ENCODE measurements at regions not wholly inside any gene's neighbourhood (a gene's known extent, or its start where the extent isn't known, plus 50 kb on each side); places are given as distances from the start of the nearest gene placed in this dataset.
A peak's percentile ranks its signal among the peaks of the same experiment; 100 is the strongest.

DNA sequence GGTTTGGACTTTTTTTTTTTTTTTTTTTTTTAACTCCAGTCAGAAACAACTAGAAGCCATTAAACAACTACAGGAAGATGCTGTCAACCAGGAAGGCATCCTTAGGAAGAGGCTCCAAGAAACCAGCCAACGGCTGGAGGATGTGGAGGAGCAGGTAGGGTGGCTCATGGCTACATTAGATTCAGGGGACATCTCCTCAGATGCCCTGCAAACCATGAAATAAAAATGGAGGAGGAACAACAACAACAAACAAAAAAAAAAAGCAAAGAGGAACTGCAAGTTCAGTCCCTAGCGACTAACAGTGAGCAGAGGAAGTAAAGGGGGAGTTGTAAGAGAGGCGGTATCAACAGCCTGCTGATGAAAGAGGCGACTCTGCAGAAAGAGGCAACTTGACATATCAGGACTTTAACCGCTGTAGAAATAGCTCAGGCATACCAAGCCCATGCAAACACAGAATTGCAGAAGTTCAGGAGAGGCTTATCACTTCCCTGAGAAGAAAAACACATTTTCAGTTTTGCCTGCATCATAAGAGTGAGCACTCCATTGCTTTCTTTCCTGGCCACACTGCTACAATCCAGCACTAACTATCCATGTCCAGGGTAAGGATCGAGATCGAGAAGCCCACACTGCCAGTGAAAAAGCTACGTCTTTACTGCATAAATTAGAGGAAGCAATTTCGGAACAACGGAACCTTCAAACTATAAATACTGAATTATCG is 103.5 kb upstream of the BCAT1 start:
- no peak overlapping the region for H3K4me3 ChIP-seq (replicated peaks; ENCODE audit: low read depth, low read length)
- peak; percentile 24 for DNase-seq (ENCODE audit: low read depth)
- TF ChIP-seq, protein P1, sequence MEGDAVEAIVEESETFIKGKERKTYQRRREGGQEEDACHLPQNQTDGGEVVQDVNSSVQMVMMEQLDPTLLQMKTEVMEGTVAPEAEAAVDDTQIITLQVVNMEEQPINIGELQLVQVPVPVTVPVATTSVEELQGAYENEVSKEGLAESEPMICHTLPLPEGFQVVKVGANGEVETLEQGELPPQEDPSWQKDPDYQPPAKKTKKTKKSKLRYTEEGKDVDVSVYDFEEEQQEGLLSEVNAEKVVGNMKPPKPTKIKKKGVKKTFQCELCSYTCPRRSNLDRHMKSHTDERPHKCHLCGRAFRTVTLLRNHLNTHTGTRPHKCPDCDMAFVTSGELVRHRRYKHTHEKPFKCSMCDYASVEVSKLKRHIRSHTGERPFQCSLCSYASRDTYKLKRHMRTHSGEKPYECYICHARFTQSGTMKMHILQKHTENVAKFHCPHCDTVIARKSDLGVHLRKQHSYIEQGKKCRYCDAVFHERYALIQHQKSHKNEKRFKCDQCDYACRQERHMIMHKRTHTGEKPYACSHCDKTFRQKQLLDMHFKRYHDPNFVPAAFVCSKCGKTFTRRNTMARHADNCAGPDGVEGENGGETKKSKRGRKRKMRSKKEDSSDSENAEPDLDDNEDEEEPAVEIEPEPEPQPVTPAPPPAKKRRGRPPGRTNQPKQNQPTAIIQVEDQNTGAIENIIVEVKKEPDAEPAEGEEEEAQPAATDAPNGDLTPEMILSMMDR (IDR thresholded peaks at IDR 0.05; ENCODE audit: low read length, missing control alignments): no peak

DNA sequence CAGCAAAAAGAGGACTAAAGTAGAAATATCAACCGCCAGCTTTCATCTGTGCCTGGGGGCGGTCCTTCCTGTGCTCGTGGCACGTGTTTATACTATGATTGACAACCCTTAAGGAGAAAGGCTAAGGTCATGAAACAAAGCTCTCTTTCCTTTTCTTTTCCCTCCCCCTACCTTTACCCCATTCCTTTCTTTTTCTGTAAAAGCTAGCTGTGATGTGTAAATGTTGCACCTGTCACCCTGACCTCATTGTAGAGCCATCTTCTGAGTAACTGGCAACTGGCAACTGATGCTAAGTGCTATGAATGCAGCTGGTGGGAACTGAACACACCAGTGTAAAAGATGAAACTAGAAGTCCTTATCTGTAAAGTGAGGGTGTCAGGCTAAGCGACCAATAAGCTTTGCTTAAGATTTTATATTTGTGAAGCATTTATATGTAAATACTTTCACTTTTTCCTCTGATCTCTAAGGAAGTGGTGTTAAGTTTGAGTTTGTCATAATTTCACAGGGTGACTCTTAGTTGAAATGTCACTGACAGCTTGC is 102.8 kb upstream of the BCAT1 start:
- DNase-seq (ENCODE audit: low read depth): no peak
- H3K4me3 ChIP-seq (replicated peaks; ENCODE audit: low read depth, low read length): no peak overlapping the region
- TF ChIP-seq, protein P1 (IDR thresholded peaks at IDR 0.05; ENCODE audit: low read length, missing control alignments): no peak

DNA sequence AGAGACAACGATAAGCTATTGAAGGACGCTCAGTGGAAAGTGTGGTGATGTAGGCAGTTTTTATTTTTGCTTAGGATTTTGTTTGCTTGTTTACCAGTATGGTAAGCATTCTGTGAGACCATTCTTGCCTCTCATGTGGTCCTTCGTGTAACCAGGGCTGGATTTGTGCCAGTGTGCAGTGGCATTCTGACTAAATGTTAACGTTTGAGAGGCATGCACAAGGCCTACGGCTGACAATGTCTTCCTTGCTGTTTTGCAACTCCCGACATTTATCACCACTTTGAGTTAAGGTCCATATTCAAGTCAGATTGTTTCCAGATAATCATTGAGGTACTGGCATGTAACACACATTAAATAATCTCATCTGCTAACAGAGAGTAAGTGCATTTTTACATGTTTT is 102.3 kb upstream of the BCAT1 start:
- TF ChIP-seq, protein P1 (IDR thresholded peaks at IDR 0.05; ENCODE audit: low read length, missing control alignments): no peak
- DNase-seq (ENCODE audit: low read depth): no peak
- H3K4me3 ChIP-seq (replicated peaks; ENCODE audit: low read depth, low read length): no peak overlapping the region

DNA sequence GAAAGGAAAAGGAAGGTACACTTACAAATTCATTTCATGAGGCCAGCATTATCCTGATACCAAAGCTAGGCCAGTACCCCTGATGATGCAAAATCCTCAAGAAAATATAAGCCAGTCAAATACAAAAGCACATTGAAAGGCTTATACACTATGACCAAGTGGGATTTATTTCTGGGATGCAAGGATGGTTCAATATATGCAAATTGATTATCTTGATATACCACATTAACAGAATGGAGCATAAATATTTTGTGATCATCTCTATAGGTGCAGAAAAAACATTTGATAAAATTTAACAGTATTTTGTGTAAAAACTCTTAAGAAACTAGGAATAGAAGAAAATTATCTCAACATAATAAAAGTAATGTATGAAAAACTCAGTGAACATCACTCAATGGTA is 97.0 kb upstream of the BCAT1 start:
- TF ChIP-seq, protein P1 (IDR thresholded peaks at IDR 0.05; ENCODE audit: low read length, missing control alignments): no peak
- no peak for DNase-seq (ENCODE audit: low read depth)
- no peak overlapping the region for H3K4me3 ChIP-seq (replicated peaks; ENCODE audit: low read depth, low read length)

DNA sequence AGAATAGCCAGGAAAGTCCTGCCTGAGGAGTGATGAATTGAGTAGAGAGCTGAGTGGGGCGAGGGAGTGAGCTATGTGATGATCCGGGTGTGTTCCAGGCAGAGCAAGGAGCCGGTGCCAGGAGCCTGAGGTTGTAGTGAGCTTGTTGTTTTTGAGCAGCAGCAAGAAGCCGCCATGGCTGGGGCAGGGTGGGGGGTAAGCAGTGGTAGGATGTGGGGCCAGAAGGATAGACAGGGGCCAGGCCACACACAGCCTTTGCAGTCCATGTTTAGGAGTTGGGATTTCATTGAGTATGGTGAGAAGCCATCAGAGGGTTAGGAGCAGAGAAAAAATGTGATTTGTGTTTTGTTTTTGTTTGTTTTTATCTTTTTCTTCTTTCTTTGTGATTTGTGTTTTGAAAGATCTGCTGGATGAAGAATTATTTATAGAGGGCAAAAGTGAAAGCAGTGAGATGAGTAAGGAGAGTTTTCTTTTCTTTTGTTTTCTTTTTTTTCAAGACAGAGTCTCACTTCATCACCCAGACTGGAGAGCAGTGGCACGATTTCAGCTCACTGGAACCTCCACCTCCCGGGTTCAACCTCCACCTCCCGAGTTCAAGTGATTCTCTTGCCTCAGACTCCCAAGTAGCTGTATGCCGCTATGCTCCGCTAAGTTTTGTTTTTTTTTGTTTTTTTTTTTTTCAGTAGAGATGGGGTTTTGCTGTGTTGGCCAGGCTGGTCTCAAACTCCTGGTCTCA is 92.3 kb upstream of the BCAT1 start:
- peak; percentile 3 for DNase-seq (ENCODE audit: low read depth)
- TF ChIP-seq, protein P1 (IDR thresholded peaks at IDR 0.05; ENCODE audit: low read length, missing control alignments): no peak
- no peak overlapping the region for H3K4me3 ChIP-seq (replicated peaks; ENCODE audit: low read depth, low read length)

DNA sequence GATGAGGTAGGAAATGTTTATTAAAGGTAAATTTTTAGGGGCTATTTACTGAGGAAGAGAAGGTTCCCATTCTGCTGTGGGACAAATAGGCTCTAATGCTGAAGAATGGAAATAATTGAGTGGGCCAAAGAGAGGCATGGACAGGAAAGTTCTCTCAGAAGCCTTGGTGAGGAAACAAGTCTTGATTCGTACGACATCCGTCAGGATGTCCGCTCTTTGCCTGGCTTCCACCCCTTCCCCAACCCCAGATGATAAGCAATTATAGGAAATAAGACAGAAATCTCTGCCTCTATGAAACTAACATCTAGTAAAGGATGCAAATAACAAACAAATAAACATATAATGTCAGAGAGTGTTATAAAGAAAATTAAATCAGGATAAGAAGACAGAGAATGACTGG is 91.7 kb upstream of the BCAT1 start:
- TF ChIP-seq, protein P1 (IDR thresholded peaks at IDR 0.05; ENCODE audit: low read length, missing control alignments): no peak
- no peak overlapping the region for H3K4me3 ChIP-seq (replicated peaks; ENCODE audit: low read depth, low read length)
- DNase-seq (ENCODE audit: low read depth): no peak

All from fibroblast of pulmonary artery (primary cell).